ENCODE measurements at regions not wholly inside any gene's neighbourhood (a gene's known extent, or its start where the extent isn't known, plus 50 kb on each side); places are given as distances from the start of the nearest gene placed in this dataset.

GRCh38 chr2:16216558-16216945 is 276.2 kb downstream of the MYCN start:
- TF ChIP-seq CTCF (IDR thresholded peaks at IDR 0.05; ENCODE audit: insufficient read depth, low read length, poor library complexity, severe bottlenecking) (no peak), EZH2phosphoT487 (conservative IDR thresholded peaks at IDR 0.05; ENCODE audit: low read length) (no peak)
